BJ (cell line): ENCODE measurements at regions not wholly inside any gene's neighbourhood (a gene's known extent, or its start where the extent isn't known, plus 50 kb on each side); places are given as distances from the start of the nearest gene placed in this dataset. TPM values are rescaled to one million over a fixed set of nuclear protein-coding genes. Genes with fewer than 3 reads are reported as not detected.

Experiments
- CTCF ChIA-PET: fragments of 350-600 bp; formaldehyde crosslinking; extraction: SDS; loops from one replicate; lab custom pipeline; 2021; ENCODE audit warnings: antibody characterized with exemption, inconsistent platforms; lab: Yijun Ruan, JAX
- POLR2A ChIA-PET: fragments of 300-600 bp; sonication (Branson Sonifier 250); formaldehyde crosslinking; extraction: SDS; loops from one replicate; lab custom pipeline; 2021; ENCODE audit warnings: antibody characterized with exemption; lab: Charles Lee
- DNase-seq: peaks from one replicate; pipeline ENCODE4 v3.0.0-alpha.2; 2011; ENCODE audit warnings: low read depth
- H3K27me3 ChIP-seq: 2 replicates; pipeline ENCODE4 v1.6.0; 2011; ENCODE audit warnings: low read length; ENCODE audit not compliant: control insufficient read depth, insufficient read depth
- H3K36me3 ChIP-seq: 2 replicates; pipeline ENCODE4 v1.5.1; 2011; ENCODE audit warnings: low read length; ENCODE audit not compliant: control insufficient read depth, insufficient read depth
- H3K4me3 ChIP-seq: 2 replicates; pipeline ENCODE4 v1.5.1; 2011; ENCODE audit warnings: low read depth, mild to moderate bottlenecking, control low read depth, low read length
- small RNA-seq: library from RNA; depleted of rRNA; stranded (forward); fragments of <200 nt; gene quantifications from one replicate; pipeline ENCODE3, GENCODE V24; 2012; ENCODE audit warnings: low replicate concordance, low read depth; ENCODE audit not compliant: insufficient read length
- TF ChIP-seq, protein P1 (sequence below): IDR thresholded peaks from 2 replicates; pipeline ENCODE4 v1.5.1; 2011; ENCODE audit warnings: low read depth, mild to moderate bottlenecking, control low read depth, inconsistent platforms, low read length, moderate library complexity; ENCODE audit not compliant: insufficient read depth

DNA sequence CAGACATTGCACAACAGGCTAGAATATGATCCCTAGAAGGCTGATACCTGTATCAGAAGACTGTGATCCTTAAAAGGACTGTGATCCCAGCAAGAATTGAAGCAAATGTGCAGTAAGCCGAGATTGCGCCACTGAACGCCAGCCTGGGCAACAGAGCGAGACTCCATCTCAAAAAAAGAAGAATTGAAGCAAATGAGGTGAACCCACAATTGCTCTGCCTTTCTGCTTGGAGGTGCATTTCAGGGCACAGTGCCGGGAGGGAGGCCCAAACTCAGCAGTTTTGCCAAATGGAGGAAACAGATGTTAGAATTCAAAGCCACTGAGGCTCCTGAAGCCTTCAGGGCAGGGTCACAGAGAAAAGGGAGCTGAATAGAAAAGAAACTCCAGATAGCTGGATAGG, 61.1 kb upstream of the COCH start:
- no peaks in the 10 kb centered on the region for H3K36me3 ChIP-seq
- POLR2A ChIA-PET: no interaction called here
- peaks cover 2% of the 10 kb centered on the region for H3K27me3 ChIP-seq
- TF ChIP-seq, protein P1, sequence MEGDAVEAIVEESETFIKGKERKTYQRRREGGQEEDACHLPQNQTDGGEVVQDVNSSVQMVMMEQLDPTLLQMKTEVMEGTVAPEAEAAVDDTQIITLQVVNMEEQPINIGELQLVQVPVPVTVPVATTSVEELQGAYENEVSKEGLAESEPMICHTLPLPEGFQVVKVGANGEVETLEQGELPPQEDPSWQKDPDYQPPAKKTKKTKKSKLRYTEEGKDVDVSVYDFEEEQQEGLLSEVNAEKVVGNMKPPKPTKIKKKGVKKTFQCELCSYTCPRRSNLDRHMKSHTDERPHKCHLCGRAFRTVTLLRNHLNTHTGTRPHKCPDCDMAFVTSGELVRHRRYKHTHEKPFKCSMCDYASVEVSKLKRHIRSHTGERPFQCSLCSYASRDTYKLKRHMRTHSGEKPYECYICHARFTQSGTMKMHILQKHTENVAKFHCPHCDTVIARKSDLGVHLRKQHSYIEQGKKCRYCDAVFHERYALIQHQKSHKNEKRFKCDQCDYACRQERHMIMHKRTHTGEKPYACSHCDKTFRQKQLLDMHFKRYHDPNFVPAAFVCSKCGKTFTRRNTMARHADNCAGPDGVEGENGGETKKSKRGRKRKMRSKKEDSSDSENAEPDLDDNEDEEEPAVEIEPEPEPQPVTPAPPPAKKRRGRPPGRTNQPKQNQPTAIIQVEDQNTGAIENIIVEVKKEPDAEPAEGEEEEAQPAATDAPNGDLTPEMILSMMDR: no peak
- DNase-seq: no peak
- no peak overlapping the region for H3K4me3 ChIP-seq
- CTCF ChIA-PET: interaction anchor here (1.0 to 1.4 kb wide), 2 partner anchors 17 to 29 kb away, joined by 3 read pairs; no protein-coding TSS in a partner anchor

DNA sequence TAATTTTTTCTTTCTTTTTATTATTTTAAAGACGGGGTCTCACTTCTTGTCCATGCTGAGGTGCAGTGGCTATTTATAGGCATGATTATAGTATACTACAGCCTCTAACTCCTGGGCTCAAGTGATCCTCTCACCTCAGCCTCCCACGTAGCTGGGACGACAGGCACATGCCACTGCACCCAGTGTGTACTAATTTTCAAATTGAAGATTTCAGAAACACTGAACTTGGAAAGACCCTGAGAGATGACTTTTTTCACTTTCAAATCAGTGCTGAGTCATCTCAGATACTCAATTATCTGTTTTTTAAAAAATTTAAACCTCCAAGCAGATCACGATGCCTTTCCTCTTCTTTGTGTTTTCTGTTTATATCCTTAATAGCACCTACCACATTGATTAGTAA, 53.7 kb upstream of the COCH start:
- no peaks in the 10 kb centered on the region; the same call in 1 of the 2 replicates for H3K27me3 ChIP-seq
- DNase-seq: no peak
- no peak overlapping the region for H3K4me3 ChIP-seq
- no peaks in the 10 kb centered on the region for H3K36me3 ChIP-seq
- TF ChIP-seq, protein P1: no peak
- ChIA-PET POLR2A (no interaction called here), CTCF (no interaction called here)

DNA sequence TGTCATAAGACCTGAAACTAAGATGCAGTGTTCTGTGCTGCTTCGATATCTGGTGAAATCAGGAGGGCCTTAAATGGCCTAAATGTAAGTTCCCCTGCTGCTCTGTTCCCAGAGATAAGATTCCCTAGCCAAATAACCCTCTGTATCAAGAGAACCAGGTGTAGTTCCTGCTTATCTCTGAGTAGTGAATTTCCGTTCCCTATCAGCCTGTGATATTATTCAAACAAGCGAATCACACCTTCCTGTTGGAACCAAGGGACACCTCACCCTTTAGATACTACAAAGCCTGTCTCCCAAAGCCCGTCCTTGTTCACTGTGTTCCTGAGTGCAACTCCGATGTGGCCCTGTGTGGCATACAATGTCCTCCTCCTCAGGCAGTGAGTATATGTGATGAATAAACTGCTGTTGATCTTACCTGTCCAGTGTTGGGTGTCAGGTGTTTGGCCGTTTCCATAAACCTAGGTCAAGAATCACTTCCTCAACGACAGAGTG, 52.2 kb upstream of the COCH start:
- Histone ChIP-seq H3K27me3 (no peaks in the 10 kb centered on the region; the same call in 1 of the 2 replicates), H3K36me3 (no peaks in the 10 kb centered on the region), H3K4me3 (no peak overlapping the region)
- POLR2A ChIA-PET: no interaction called here
- DNase-seq: no peak
- CTCF ChIA-PET: no interaction called here
- TF ChIP-seq, protein P1: no peak

Small RNA genes lying in the stretch of these regions (small RNA-seq; reads per million reads assigned to genes)
- gene AL049830.2: not detected
